ENCODE measurements at regions not wholly inside any gene's neighbourhood (a gene's known extent, or its start where the extent isn't known, plus 50 kb on each side); places are given as distances from the start of the nearest gene placed in this dataset.

DNA sequence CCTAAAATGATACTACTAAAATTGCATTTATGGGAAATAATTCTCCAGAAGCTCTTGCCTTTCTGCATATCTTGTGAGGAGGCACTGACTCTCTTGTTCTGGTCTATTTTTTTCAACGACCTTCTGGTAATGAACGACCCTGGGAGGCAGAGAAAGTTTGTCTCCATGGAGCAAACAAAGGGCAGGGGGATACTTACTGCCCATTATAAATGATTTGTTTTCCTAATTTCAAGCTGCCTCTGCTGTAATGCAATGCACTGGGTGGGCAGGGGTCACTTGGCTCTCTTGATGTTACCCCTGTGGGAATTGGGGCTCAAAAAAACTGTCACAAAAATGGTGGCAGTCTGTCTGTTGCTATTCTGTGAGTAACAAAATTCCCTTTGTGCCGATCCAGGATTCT lies 643.2 kb downstream of the LIG4 start:
- no peaks in the 10 kb centered on the region for H3K27me3 ChIP-seq (ENCODE audit: control insufficient read depth in 2 of 2, insufficient read depth in 2 of 2, low read length in 2 of 2)
- no peaks in the 10 kb centered on the region for H3K9me3 ChIP-seq (replicated peaks; ENCODE audit: control insufficient read depth, insufficient read depth, low read depth, low read length)
- H3K4me2 ChIP-seq (ENCODE audit: insufficient read depth, low read length): no peak overlapping the region
- intact Hi-C loops (cut with micrococcal nuclease): no loop called here
- no peak overlapping the region for H2AFZ ChIP-seq (ENCODE audit: low read depth, low read length)
- in situ Hi-C loops (cut with MboI): no loop called here
- no TSS peak for BruUV-seq (replicated peaks)
- ChIA-PET POLR2A (no interaction called here), CTCF (ENCODE audit: low intra/inter-chr PET ratio) (no interaction called here)
- no peak overlapping the region for H3K4me3 ChIP-seq
- no peaks in the 10 kb centered on the region for H3K36me3 ChIP-seq (ENCODE audit: control insufficient read depth, insufficient read depth, low read length)
- no peak overlapping the region for H3K27ac ChIP-seq (ENCODE audit: extremely low read depth, low read depth, low read length)
- H3K9ac ChIP-seq (ENCODE audit: insufficient read depth in 1 of 2, low read depth in 2 of 2, low read length in 2 of 2): no peak overlapping the region
- H3K79me2 ChIP-seq (ENCODE audit: control insufficient read depth, insufficient read depth, low read length): no peaks in the 10 kb centered on the region
- WGBS (ENCODE audit: insufficient coverage, low coverage, missing lambda C conversion rate): 0% methylated on average over 3 of the region's 3 CpGs
- no peaks in the 10 kb centered on the region for H3K4me1 ChIP-seq (replicated peaks in 1 of 2; ENCODE audit: control insufficient read depth in 2 of 2, insufficient read depth in 2 of 2, low read length in 2 of 2)
- no peaks in the 10 kb centered on the region for H3K9me1 ChIP-seq (ENCODE audit: control insufficient read depth, insufficient read depth, low read length)
- ATAC-seq (no peak), FAIRE-seq (no peak), DNase-seq (ENCODE audit: extremely low read depth in 1 of 4, low spot score in 3 of 4) (no peak)
- no peaks in the 10 kb centered on the region for H4K20me1 ChIP-seq (replicated peaks; ENCODE audit: control insufficient read depth, insufficient read depth, low read length)
- TF ChIP-seq, protein P1, sequence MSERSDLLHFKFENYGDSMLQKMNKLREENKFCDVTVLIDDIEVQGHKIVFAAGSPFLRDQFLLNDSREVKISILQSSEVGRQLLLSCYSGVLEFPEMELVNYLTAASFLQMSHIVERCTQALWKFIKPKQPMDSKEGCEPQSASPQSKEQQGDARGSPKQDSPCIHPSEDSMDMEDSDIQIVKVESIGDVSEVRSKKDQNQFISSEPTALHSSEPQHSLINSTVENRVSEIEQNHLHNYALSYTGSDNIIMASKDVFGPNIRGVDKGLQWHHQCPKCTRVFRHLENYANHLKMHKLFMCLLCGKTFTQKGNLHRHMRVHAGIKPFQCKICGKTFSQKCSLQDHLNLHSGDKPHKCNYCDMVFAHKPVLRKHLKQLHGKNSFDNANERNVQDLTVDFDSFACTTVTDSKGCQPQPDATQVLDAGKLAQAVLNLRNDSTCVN (CRISPR knock-in tag; IDR thresholded peaks at IDR 0.05): no peak
- TF ChIP-seq NFE2 (IDR thresholded peaks at IDR 0.05; ENCODE audit: low read depth) (no peak), ETV5 (CRISPR knock-in tag; IDR thresholded peaks at IDR 0.05; ENCODE audit: low read depth) (no peak), ZNF41 (CRISPR knock-in tag; conservative IDR thresholded peaks at IDR 0.05) (no peak), PHF21A (IDR thresholded peaks at IDR 0.05; ENCODE audit: borderline replicate concordance, low read depth) (no peak), ZNF311 (CRISPR knock-in tag; IDR thresholded peaks at IDR 0.05) (no peak), NR3C1 (CRISPR knock-in tag; IDR thresholded peaks at IDR 0.05) (no peak), BRD4 (IDR thresholded peaks at IDR 0.05) (no peak), TSC22D4 (tag; IDR thresholded peaks at IDR 0.05) (no peak), TFAM (CRISPR knock-in tag; conservative IDR thresholded peaks at IDR 0.05) (no peak)
- TF ChIP-seq, protein P2, sequence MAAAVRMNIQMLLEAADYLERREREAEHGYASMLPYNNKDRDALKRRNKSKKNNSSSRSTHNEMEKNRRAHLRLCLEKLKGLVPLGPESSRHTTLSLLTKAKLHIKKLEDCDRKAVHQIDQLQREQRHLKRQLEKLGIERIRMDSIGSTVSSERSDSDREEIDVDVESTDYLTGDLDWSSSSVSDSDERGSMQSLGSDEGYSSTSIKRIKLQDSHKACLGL (CRISPR knock-in tag; IDR thresholded peaks at IDR 0.05; ENCODE audit: borderline replicate concordance, poor library complexity, severe bottlenecking): no peak
- TF ChIP-seq, protein P3, sequence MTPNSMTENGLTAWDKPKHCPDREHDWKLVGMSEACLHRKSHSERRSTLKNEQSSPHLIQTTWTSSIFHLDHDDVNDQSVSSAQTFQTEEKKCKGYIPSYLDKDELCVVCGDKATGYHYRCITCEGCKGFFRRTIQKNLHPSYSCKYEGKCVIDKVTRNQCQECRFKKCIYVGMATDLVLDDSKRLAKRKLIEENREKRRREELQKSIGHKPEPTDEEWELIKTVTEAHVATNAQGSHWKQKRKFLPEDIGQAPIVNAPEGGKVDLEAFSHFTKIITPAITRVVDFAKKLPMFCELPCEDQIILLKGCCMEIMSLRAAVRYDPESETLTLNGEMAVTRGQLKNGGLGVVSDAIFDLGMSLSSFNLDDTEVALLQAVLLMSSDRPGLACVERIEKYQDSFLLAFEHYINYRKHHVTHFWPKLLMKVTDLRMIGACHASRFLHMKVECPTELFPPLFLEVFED (CRISPR knock-in tag; conservative IDR thresholded peaks at IDR 0.05): no peak
- TF ChIP-seq, protein P4, sequence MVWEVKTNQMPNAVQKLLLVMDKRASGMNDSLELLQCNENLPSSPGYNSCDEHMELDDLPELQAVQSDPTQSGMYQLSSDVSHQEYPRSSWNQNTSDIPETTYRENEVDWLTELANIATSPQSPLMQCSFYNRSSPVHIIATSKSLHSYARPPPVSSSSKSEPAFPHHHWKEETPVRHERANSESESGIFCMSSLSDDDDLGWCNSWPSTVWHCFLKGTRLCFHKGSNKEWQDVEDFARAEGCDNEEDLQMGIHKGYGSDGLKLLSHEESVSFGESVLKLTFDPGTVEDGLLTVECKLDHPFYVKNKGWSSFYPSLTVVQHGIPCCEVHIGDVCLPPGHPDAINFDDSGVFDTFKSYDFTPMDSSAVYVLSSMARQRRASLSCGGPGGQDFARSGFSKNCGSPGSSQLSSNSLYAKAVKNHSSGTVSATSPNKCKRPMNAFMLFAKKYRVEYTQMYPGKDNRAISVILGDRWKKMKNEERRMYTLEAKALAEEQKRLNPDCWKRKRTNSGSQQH (CRISPR knock-in tag; IDR thresholded peaks at IDR 0.05): no peak
- TF ChIP-seq, protein P5, sequence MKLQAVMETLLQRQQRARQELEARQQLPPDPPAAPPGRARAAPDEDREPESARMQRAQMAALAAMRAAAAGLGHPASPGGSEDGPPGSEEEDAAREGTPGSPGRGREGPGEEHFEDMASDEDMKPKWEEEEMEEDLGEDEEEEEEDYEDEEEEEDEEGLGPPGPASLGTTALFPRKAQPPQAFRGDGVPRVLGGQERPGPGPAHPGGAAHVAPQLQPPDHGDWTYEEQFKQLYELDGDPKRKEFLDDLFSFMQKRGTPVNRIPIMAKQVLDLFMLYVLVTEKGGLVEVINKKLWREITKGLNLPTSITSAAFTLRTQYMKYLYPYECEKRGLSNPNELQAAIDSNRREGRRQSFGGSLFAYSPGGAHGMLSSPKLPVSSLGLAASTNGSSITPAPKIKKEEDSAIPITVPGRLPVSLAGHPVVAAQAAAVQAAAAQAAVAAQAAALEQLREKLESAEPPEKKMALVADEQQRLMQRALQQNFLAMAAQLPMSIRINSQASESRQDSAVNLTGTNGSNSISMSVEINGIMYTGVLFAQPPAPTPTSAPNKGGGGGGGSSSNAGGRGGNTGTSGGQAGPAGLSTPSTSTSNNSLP (IDR thresholded peaks at IDR 0.05; ENCODE audit: borderline replicate concordance, low read depth, low read length): no peak
- TF ChIP-seq, protein P6, sequence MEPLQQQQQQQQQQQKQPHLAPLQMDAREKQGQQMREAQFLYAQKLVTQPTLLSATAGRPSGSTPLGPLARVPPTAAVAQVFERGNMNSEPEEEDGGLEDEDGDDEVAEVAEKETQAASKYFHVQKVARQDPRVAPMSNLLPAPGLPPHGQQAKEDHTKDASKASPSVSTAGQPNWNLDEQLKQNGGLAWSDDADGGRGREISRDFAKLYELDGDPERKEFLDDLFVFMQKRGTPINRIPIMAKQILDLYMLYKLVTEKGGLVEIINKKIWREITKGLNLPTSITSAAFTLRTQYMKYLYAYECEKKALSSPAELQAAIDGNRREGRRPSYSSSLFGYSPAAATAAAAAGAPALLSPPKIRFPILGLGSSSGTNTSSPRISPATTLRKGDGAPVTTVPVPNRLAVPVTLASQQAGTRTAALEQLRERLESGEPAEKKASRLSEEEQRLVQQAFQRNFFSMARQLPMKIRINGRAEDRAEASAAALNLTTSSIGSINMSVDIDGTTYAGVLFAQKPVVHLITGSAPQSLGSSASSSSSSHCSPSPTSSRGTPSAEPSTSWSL (CRISPR knock-in tag; IDR thresholded peaks at IDR 0.05; ENCODE audit: borderline replicate concordance): no peak

All from K562 (cell line).